Epithelial cell of esophagus (primary cell): ENCODE measurements at regions not wholly inside any gene's neighbourhood (a gene's known extent, or its start where the extent isn't known, plus 50 kb on each side); places are given as distances from the start of the nearest gene placed in this dataset.

ENCODE experiments used
- DNase-seq: peaks from one replicate; pipeline ENCODE4 v3.0.0; 2010; ENCODE audit warnings: low read depth
- H3K4me3 ChIP-seq: 2 replicates; pipeline ENCODE4 v1.5.1; 2011; ENCODE audit warnings: mild to moderate bottlenecking, low read length, control low read depth
- TF ChIP-seq, protein P1 (sequence below): IDR thresholded peaks from 2 replicates; pipeline ENCODE4 v1.5.1; 2011; ENCODE audit warnings: low read depth, mild to moderate bottlenecking, low read length, control low read depth, inconsistent platforms; ENCODE audit not compliant: insufficient read depth; ENCODE audit errors: missing control alignments

DNA sequence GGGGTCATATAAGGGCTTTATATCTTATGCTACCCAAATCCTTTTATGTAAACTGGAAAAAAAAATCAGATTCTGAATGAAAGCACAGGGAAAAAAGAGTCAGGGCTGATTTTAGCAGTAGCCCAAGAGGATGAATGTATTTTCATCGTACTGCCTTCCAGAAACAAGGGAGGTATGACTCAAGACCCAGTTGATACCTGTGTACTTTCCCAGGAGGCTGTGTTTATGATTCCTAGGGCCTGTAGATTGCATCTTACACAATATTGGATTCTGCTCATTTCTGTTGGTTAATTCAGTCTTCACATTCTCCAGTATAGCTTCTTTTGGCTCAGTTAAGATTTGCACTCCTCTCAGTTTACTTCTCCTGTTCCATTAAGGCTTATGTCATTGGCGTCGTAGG lies 127.9 kb upstream of the LIMCH1 start:
- no peak overlapping the region for H3K4me3 ChIP-seq

DNA sequence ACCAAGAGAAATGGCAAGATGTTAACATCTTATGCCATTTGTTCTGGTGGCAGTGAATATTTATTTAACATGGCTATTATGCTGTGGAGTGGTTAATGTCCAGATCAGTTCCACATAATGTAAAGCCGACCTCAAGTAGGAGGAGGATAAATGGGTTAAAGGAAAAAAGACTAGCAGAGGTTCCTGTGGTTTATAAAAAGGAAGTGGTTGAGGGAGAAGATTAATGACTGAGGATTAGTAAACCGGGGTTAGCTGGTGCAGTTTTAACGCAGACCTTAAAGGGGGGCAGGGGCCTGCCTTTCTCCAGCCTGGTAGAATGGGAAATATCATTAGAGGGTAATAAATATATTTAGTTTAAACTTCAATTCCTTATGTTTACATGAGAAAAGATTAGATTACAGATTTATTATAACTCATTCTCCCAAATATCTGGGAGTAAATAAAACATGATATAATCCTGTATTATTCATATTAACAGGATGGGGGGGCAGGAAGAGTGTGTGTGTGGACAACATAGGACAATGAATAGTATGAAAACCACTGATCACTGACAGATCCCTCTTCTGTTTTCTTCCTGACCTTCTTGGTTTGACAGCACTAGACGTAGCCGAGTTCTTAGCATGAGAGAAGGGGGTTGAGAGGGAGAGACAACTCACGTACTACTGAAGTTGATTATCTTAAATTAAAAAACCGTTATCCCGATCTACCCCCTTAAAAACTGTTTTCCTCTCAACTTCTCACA lies 124.1 kb upstream of the LIMCH1 start:
- no peak overlapping the region for H3K4me3 ChIP-seq
- TF ChIP-seq, protein P1, sequence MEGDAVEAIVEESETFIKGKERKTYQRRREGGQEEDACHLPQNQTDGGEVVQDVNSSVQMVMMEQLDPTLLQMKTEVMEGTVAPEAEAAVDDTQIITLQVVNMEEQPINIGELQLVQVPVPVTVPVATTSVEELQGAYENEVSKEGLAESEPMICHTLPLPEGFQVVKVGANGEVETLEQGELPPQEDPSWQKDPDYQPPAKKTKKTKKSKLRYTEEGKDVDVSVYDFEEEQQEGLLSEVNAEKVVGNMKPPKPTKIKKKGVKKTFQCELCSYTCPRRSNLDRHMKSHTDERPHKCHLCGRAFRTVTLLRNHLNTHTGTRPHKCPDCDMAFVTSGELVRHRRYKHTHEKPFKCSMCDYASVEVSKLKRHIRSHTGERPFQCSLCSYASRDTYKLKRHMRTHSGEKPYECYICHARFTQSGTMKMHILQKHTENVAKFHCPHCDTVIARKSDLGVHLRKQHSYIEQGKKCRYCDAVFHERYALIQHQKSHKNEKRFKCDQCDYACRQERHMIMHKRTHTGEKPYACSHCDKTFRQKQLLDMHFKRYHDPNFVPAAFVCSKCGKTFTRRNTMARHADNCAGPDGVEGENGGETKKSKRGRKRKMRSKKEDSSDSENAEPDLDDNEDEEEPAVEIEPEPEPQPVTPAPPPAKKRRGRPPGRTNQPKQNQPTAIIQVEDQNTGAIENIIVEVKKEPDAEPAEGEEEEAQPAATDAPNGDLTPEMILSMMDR = no peak
- no peak for DNase-seq

More for the DNA sequence above, 127.9 kb upstream of the LIMCH1 start:
- peak; percentile 47 for DNase-seq
- TF ChIP-seq, protein P1 = no peak

DNA sequence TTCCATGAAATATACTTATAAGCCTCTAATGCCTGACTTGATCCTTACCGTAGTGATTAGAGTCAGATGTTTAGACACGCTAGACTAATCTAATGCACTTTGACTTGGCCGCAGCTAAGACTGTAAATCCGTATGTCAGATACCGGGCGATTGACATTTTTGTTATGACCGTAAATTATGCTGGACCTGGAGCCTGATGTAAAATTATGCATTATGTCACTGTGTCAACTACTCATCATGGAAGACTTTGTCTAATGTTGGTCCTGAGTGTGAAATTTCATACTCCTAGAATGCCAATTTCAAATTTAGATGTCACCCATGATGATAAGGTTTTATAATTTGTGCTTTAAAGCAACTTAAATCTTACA lies 123.6 kb upstream of the LIMCH1 start:
- H3K4me3 ChIP-seq = no peak overlapping the region
- TF ChIP-seq, protein P1 = no peak
- no peak for DNase-seq

DNA sequence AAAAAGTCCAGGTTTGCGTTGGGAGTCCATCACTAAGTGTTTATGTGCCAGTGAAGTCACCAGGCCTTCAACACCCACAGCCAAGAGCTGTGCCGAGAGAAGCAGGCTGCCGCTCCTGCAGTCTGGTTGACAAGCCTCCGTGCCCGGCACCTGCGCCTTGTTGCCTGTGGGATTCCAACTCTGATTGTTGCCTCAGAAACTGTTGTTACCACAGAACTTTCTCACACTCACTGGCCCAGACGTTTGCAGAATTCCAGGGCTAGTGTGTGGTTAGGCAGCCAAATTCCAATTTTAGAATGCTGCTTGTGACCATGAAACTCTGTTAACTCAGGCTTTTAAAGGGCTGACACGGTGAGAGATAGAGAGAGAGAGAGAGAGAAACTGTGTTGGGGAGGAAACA lies 119.5 kb upstream of the LIMCH1 start:
- TF ChIP-seq, protein P1 = no peak
- no peak for DNase-seq
- H3K4me3 ChIP-seq = no peak overlapping the region

DNA sequence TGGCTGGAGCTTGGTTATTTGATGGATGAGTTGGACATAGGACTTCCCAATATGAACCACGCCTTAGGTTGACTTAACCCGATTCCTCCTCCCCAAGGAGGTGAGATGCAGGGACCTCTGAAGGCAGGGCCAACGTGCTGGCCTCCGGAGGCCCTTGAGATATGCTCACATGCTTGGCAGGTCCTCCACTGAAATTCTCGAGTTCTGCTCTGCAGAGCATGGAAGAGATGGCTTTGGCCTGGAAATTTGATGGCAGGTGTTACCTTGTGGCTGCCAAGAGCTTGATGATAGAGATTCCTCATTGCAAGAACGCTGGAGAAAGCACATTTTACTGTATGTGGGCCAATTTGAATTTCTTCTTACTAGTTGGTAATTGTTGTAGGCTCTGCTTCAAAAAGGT lies 117.4 kb upstream of the LIMCH1 start:
- H3K4me3 ChIP-seq = no peak overlapping the region
- TF ChIP-seq, protein P1 = no peak
- no peak for DNase-seq

DNA sequence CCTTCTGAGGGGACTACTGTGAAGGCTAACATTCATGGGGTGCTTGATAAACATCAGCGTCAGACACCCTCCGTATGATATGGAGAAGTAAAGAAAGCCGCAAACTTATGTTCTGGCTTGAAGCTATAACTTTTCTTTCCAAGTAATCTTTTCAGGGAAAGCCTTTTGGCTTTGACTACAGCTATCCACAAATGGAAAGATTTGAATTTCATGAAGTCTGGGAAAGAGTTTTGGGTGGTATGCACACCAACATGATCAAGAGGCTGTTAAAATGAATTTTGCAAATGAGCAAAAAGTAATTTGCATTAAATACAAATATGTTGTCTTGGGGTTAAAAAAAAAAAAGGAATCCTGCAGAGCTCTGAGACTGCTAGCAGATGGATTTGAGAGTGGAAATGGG lies 114.8 kb upstream of the LIMCH1 start:
- no peak overlapping the region for H3K4me3 ChIP-seq
- DNase-seq = no peak
- TF ChIP-seq, protein P1 = no peak

DNA sequence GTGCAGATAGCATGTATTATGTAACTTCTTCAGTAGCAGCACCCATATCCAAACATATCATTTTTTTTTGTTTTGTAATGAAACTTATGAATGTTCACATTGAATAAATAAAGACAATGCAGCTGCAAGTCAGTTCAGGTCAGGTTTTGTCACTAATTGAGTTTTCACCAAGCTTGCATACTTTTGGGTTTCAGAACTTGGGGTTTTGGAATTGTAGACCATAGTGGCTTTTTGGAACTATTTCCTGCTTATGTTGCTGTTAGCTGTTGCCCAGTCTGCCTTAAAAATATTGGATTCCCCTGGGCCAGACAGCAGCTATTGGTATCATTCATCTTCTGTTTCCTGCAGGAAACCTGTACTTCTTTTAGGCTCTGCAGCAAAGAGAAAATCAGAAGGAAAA lies 113.4 kb upstream of the LIMCH1 start:
- H3K4me3 ChIP-seq = no peak overlapping the region
- TF ChIP-seq, protein P1 = no peak
- no peak for DNase-seq
